Neuronal stem cell (in vitro differentiated cells): ENCODE measurements at regions not wholly inside any gene's neighbourhood (a gene's known extent, or its start where the extent isn't known, plus 50 kb on each side); places are given as distances from the start of the nearest gene placed in this dataset.

Experiments
- DNase-seq: peaks from one replicate; pipeline ENCODE4 v3.0.0-alpha.2; 2013; ENCODE audit warnings: low spot score
- H2AFZ ChIP-seq: one replicate; pipeline ENCODE4 v1.6.1; 2013; ENCODE audit warnings: mild to moderate bottlenecking, low read length, inconsistent platforms
- H2AK5ac ChIP-seq: 2 replicates; pipeline ENCODE4 v1.6.1; 2013; ENCODE audit warnings: low read depth, mild to moderate bottlenecking, inconsistent platforms, low read length, moderate library complexity, mixed read lengths
- H2BK120ac ChIP-seq: 2 replicates; pipeline ENCODE4 v1.6.1; 2013; ENCODE audit warnings: low read depth, mild to moderate bottlenecking, inconsistent platforms, low read length, moderate library complexity, mixed read lengths
- H2BK12ac ChIP-seq: one replicate; pipeline ENCODE4 v1.6.1; 2013; ENCODE audit warnings: low read length, inconsistent platforms
- H2BK15ac ChIP-seq: 2 replicates; pipeline ENCODE4 v1.6.1; 2013; ENCODE audit warnings: mild to moderate bottlenecking, low read length, inconsistent platforms, mixed read lengths
- H2BK5ac ChIP-seq: one replicate; pipeline ENCODE4 v1.6.1; 2013; ENCODE audit warnings: inconsistent platforms, mild to moderate bottlenecking, low read length, moderate library complexity
- H3K14ac ChIP-seq: one replicate; pipeline ENCODE4 v1.6.1; 2013; ENCODE audit warnings: low read length, inconsistent platforms
- H3K18ac ChIP-seq: 2 replicates; pipeline ENCODE4 v1.6.1; 2013; ENCODE audit warnings: low read length, inconsistent platforms
- H3K23ac ChIP-seq: 2 replicates; pipeline ENCODE4 v1.6.1; 2013; ENCODE audit warnings: low read depth, mild to moderate bottlenecking, mixed read lengths, low read length, inconsistent platforms; ENCODE audit not compliant: poor library complexity
- H3K27ac ChIP-seq: replicated peaks from 3 replicates; pipeline ENCODE4 v1.5.1; 2013; ENCODE audit warnings: low read length, inconsistent platforms
- H3K27me3 ChIP-seq, 3 experiments: 2 replicates each; pipeline ENCODE4 v1.6.1; 2013; ENCODE audit warnings: low read length in 3 of 3, mild to moderate bottlenecking in 2 of 3, inconsistent platforms in 1 of 3, low read depth in 1 of 3, mixed read lengths in 1 of 3, moderate library complexity in 1 of 3; ENCODE audit not compliant: control insufficient read depth in 3 of 3, insufficient read depth in 3 of 3
- H3K36me3 ChIP-seq, 2 donors: replicated peaks in 1 of 2; 2 replicates each; pipeline ENCODE4 v1.6.1; 2013; ENCODE audit warnings: low read length in 2 of 2; ENCODE audit not compliant: control insufficient read depth in 2 of 2, insufficient read depth in 2 of 2
- H3K4ac ChIP-seq: 2 replicates; pipeline ENCODE4 v1.6.1; 2013; ENCODE audit warnings: inconsistent platforms, mild to moderate bottlenecking, low read length, moderate library complexity
- H3K4me1 ChIP-seq, 2 donors: 1 replicate in 1 of 2; 2 replicates in 1 of 2; pipeline ENCODE4 v1.6.1; 2013; ENCODE audit warnings: low read length in 2 of 2, low read depth in 1 of 2; ENCODE audit not compliant: control insufficient read depth in 2 of 2, insufficient read depth in 1 of 2
- H3K4me2 ChIP-seq: one replicate; pipeline ENCODE4 v1.6.1; 2013; ENCODE audit warnings: mild to moderate bottlenecking, low read length, inconsistent platforms; ENCODE audit not compliant: insufficient read depth, poor library complexity, severe bottlenecking
- H3K4me3 ChIP-seq, 2 donors: 2 replicates each; pipeline ENCODE4 v1.5.1; 2013; ENCODE audit warnings: low read length in 2 of 2, mild to moderate bottlenecking in 2 of 2, inconsistent platforms in 1 of 2, moderate library complexity in 1 of 2
- H3K79me1 ChIP-seq: one replicate; pipeline ENCODE4 v1.6.1; 2013; ENCODE audit warnings: low read depth, mild to moderate bottlenecking, inconsistent platforms, low read length, moderate library complexity
- H3K9ac ChIP-seq: one replicate; pipeline ENCODE4 v1.6.1; 2013; ENCODE audit warnings: mild to moderate bottlenecking, low read depth, low read length, inconsistent platforms; ENCODE audit not compliant: poor library complexity
- H3K9me3 ChIP-seq, 2 donors: replicated peaks in 1 of 2; 2 replicates each; pipeline versions ENCODE3 to v1.6.1; 2013; ENCODE audit warnings: low read length in 2 of 2, mild to moderate bottlenecking in 2 of 2, inconsistent platforms in 1 of 2, low read depth in 1 of 2, mixed read lengths in 1 of 2, moderate library complexity in 1 of 2; ENCODE audit not compliant: control insufficient read depth in 2 of 2, insufficient read depth in 1 of 2
- H4K8ac ChIP-seq: one replicate; pipeline ENCODE4 v1.6.1; 2013; ENCODE audit warnings: low read depth, mild to moderate bottlenecking, inconsistent platforms, low read length, moderate library complexity
- H4K91ac ChIP-seq: one replicate; pipeline ENCODE4 v1.6.1; 2013; ENCODE audit warnings: low read length, low read depth, mild to moderate bottlenecking, inconsistent platforms; ENCODE audit not compliant: poor library complexity
- WGBS, 2 donors: extraction: QIAGEN DNeasy Blood & Tissue Kit; methylation state at CpG; one replicate each; pipeline ENCODE4 v1.1.7; 2013; ENCODE audit warnings: missing lambda C conversion rate in 2 of 2, mixed read lengths in 1 of 2; ENCODE audit not compliant: insufficient read length in 2 of 2, insufficient replicate concordance in 1 of 2; ENCODE audit errors: extremely low coverage in 2 of 2; 5-methylcytosine and 5-hydroxymethylcytosine counted together

DNA sequence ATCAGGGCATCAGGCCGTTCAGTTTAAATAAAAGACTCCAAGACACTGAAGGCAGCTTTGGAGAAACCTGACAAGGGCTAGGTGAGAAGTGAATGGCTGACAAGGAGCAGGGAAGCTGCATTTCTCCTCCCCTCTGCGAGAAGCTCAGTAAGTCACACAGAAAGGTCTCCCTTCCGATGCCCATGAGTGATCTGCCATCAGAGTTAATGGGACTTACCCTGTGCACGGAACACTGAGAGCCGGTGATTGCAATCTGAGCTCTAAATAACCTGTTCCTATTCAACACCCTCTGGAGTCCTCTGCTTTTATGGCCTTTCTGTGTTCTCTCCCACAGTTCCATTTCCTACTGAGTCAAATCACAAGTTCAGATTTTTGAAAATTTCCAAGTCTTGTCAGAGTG is 322.2 kb upstream of the MYT1L start:
- no peak overlapping the region for H3K4me2 ChIP-seq
- peaks cover 3% of the 10 kb centered on the region for H3K79me1 ChIP-seq
- H3K36me3 ChIP-seq: no peaks in the 10 kb centered on the region
- no peak overlapping the region for H3K9ac ChIP-seq
- H3K27me3 ChIP-seq: no peaks in the 10 kb centered on the region
- no peak overlapping the region for H2BK120ac ChIP-seq
- H3K27ac ChIP-seq: no peak overlapping the region
- H2AFZ ChIP-seq: no peak overlapping the region
- H2AK5ac ChIP-seq: no peak overlapping the region
- DNase-seq: no peak
- no peak overlapping the region for H3K4ac ChIP-seq
- no peak overlapping the region for H3K18ac ChIP-seq
- H4K91ac ChIP-seq: no peak overlapping the region
- no peak overlapping the region for H3K23ac ChIP-seq
- no peak overlapping the region for H2BK12ac ChIP-seq
- H3K4me1 ChIP-seq: peaks cover 2 to 7% of the 10 kb centered on the region in 2 donors
- H3K4me3 ChIP-seq: no peak overlapping the region
- no peak overlapping the region for H4K8ac ChIP-seq
- no CpG with 5 or more reads among the region's 5 CpGs for WGBS, 2 donors
- H3K9me3 ChIP-seq: peaks cover 0 to 4% of the 10 kb centered on the region in 2 donors
- H2BK5ac ChIP-seq: no peak overlapping the region
- H3K14ac ChIP-seq: no peak overlapping the region
- H2BK15ac ChIP-seq: no peak overlapping the region

DNA sequence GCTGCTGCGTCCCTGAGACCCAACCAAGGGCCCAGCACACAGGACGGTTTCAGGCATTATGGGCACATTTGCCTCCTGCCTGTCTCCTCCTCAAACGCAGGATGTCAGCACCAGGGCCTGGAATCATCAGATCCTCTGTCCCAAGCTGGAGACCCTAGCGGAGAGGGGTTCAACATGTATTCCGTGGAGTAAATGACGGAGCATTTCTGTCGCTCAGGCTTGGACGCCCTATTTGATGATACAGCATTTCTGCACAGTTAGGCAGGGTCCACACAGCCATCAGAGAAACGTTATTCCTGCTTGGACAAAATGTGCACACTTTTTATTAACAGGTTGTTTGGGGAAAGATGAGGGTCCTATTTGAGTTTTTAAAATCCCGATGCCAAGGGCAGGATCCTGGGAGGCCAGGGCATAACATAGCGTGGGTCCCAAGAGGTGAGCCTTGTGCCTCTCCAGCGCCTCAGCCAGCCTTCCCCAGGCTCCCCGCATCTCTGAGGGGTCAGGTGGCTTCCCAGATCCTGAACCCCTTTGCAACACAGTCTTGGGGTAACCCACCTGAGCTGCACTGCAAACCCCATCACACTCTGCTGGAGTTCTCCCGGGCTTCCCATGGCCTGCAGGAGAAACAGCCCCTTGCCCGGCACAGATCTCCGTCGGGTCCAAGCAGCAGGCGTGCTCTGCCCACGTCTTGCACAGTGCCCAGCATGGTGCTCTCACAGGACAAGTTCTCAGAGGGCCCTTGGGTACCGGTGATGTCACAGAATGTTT is 319.7 kb upstream of the MYT1L start:
- H2BK15ac ChIP-seq: no peak overlapping the region

DNA sequence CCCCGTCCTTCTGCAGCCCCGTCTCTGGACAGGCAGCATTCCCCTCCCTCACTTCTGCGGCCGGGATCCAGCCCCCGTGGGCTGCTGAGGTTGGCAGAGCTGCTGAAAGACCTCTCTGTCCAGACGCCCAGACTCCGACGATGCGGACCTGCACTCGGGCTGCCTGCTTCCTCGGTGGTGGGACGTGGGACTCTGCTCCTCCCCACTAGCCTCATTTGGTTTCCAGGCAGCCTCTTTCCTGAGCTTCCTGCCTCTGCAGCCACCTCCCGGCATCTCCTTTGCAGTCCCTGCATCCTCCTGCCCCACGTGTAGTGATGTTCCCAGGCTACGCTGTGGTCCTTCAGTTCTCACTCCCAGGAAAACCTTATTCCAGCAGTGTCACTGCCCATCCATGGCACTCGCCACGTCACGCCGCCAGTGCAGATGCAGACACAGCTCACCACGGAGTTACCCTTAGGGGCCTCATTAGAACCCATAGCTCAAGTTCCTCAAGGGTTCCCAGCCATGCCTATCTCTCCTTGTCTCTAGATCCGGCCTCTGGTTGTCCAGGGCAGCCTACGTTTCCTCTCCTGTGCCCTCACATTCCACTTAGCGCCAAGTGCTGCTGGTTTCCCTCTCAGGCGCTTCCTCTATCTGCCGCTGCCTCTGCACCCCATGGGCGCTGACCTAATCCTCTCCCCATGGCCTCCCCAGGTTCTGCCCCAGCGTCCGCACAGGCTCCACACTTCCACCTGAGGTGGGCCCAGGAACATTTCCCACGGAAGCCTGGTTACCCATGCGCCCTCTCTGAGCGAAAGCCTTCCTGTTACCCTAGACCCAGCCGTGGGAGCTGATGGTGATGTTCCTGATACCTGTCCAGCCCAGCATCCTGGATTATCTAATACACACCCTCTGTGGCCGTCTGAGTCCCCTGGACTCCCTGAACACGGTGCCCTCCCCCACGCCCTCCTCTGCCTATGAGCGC is 318.3 kb upstream of the MYT1L start:
- Histone ChIP-seq H3K36me3 (no peaks in the 10 kb centered on the region), H3K23ac (no peak overlapping the region)

More for the DNA sequence above, 319.7 kb upstream of the MYT1L start:
- Histone ChIP-seq H3K4ac (no peak overlapping the region), H2AFZ (no peak overlapping the region), H3K18ac (no peak overlapping the region), H2BK12ac (no peak overlapping the region), H2AK5ac (no peak overlapping the region), H4K91ac (no peak overlapping the region), H3K23ac (no peak overlapping the region), H3K4me3 (no peak overlapping the region), H3K9ac (no peak overlapping the region), H3K27ac (no peak overlapping the region), H3K14ac (no peak overlapping the region), H3K9me3 (peaks cover 0 to 4% of the 10 kb centered on the region in 2 donors), H4K8ac (no peak overlapping the region), H3K79me1 (peaks cover 3% of the 10 kb centered on the region), H3K4me1 (peaks cover 0 to 4% of the 10 kb centered on the region in 2 donors), H3K27me3 (no peaks in the 10 kb centered on the region), H2BK120ac (no peak overlapping the region), H2BK5ac (no peak overlapping the region), H3K4me2 (no peak overlapping the region), H3K36me3 (no peaks in the 10 kb centered on the region)
- DNase-seq: no peak
- WGBS, 2 donors: no CpG with 5 or more reads among the region's 20 CpGs

DNA sequence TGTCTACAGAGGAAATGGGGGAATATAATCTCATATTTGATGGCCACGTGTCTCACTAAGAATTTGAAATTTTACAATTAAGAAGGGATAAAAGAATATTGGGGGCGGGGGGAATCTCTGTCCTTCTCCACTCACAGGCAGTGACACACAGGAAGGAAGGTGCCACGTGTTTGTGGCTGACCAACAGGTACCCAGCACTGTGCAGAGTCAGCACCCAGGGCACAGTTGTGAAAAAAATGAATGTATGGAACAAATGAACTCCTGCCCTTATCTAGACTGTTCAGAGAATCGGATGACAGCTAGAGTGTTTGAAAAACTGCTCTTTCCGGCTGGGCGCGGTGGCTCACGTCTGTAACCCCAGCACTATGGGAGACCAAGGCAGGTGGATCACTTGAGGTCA is 317.0 kb upstream of the MYT1L start:
- Histone ChIP-seq H3K4me1 (peaks cover 0 to 2% of the 10 kb centered on the region in 2 donors), H3K36me3 (no peaks in the 10 kb centered on the region), H3K23ac (no peak overlapping the region), H2BK15ac (no peak overlapping the region), H3K9me3 (peaks cover 0 to 6% of the 10 kb centered on the region in 2 donors), H3K79me1 (peaks cover 3% of the 10 kb centered on the region), H3K14ac (no peak overlapping the region), H2BK120ac (no peak overlapping the region), H3K27me3 (peaks cover 0 to 2% (median 0%) of the 10 kb centered on the region in 3 experiments), H2BK5ac (no peak overlapping the region), H2AFZ (no peak overlapping the region), H2AK5ac (no peak overlapping the region), H2BK12ac (no peak overlapping the region), H3K27ac (no peak overlapping the region), H3K18ac (no peak overlapping the region), H3K4me2 (no peak overlapping the region), H4K8ac (no peak overlapping the region), H4K91ac (no peak overlapping the region), H3K4me3 (no peak overlapping the region), H3K9ac (no peak overlapping the region), H3K4ac (no peak overlapping the region)
- no peak for DNase-seq
- WGBS, 2 donors: no CpG with 5 or more reads among the region's 8 CpGs

More for the DNA sequence above, 318.3 kb upstream of the MYT1L start:
- Histone ChIP-seq H3K27me3 (no peaks in the 10 kb centered on the region), H4K8ac (no peak overlapping the region), H3K4me2 (no peak overlapping the region), H3K27ac (no peak overlapping the region), H3K4ac (no peak overlapping the region), H3K4me3 (no peak overlapping the region), H3K14ac (no peak overlapping the region), H3K9me3 (peaks cover 0 to 4% of the 10 kb centered on the region in 2 donors), H2BK15ac (peak overlapping the region; percentile 10), H2BK120ac (no peak overlapping the region), H3K18ac (peak overlapping the region; percentile 12), H3K4me1 (peaks cover 0 to 2% of the 10 kb centered on the region in 2 donors), H2BK12ac (no peak overlapping the region), H3K9ac (no peak overlapping the region), H2AFZ (no peak overlapping the region), H4K91ac (no peak overlapping the region), H2BK5ac (no peak overlapping the region), H2AK5ac (peak overlapping the region; percentile 24), H3K79me1 (peaks cover 3% of the 10 kb centered on the region)
- DNase-seq: no peak
- no CpG with 5 or more reads among the region's 36 CpGs for WGBS, 2 donors
